ENCODE measurements at regions not wholly inside any gene's neighbourhood (a gene's known extent, or its start where the extent isn't known, plus 50 kb on each side); places are given as distances from the start of the nearest gene placed in this dataset.

GRCh38 chr2:41903474-41904135 lies 144.2 kb upstream of the PKDCC start:
- no peak for FAIRE-seq

DNA sequence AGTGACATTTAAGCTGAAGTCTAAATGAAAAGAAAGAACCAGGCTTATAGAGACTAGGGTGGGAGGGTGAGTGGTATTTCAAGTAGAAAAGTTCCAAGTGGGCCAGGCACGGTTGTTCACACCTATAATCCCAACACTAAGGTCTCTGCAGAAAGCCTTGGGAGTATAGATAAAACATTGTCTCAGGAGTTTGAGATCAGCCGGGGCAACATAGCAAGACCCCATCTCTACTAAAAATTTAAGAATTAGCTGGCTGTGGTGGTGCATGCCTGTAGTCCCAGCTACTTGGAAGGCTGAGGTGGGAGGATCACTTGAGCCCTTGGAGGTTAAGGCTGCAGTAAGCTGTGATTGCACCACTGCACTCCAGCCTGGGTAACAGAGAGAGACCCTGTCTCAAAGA lies 143.4 kb upstream of the PKDCC start:
- no peak for FAIRE-seq

DNA sequence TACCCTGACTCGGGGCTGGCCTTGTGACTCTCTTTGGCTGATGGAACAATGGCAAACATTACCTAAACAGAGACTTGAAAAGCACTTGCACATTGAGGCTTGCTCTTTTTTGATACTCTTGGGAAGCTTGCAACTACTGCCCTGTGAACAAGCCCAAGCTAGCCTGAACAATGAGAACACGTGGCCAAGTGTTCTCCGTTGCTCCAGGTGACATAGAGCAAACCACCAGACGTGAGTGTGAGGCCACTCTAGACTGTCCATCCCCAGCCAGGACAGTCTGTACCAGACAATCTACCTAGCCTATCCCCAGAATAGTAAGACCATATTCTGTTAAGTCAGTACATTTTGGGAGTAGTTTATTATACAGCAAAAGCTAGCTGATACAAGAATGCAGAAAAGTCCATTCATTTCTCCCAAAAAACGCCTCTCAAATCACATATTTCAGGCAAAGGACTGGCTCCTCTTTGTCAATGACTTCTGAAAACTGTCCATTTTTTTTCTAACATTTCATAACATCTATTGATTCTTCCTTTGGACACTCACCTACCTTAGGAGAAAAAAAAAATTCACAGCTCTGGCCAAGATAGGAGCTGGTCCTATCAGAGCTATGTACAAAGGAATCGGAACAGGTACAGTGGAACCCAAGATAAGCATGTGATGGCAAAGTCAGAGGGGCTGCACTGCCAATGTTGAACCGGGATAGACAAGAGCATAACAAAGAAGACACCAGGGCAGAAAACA lies 142.1 kb upstream of the PKDCC start:
- no peak for FAIRE-seq

- no peak for FAIRE-seq
These were observed 141.5 kb upstream of the PKDCC start for GRCh38 chr2:41906338-41906725.

GRCh38 chr2:41907141-41907540 lies 140.7 kb upstream of the PKDCC start:
- FAIRE-seq, result no peak

- no peak for FAIRE-seq
These were observed 140.0 kb upstream of the PKDCC start for GRCh38 chr2:41907771-41908207.

- no peak for FAIRE-seq
These were observed 139.5 kb upstream of the PKDCC start for GRCh38 chr2:41908349-41908748.

DNA sequence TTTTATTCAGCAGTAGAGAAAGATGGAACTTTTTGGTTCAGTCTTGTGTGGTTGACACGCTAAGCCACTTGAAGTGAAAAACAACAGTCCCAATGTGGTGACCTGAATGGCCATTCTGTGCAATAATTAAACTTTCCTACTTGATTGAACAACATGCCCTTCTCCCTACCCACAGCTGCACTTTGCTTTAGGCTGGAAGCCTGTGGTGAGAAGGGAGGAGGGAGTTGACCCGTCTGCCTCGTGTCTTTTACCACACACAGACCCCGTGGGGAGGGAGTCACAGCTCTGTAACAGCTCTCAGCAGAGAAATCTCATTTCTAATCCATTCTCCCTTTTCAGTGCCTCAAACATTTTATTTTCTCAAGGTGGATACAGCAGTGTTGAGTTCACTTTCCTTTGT lies 138.2 kb upstream of the PKDCC start:
- no peak for FAIRE-seq

DNA sequence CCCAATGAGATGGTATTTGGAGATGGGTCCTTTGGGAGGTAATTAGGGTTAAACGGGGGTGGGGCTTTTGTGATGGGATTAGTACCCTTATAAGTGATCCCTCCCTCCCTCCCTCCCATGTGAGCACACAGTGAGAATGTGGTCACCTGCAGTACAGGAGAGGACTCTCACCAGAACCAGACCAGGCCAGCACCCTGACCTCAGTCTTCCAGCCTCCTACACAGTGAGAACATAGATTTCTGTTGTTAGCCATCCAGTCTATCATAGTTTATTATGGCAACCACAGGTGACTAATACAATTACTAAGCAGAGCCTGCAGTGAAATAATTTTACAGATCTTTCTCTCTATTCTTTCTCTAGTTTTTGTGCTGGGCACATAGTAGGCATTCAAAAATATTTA lies 137.7 kb upstream of the PKDCC start:
- FAIRE-seq, result no peak

DNA sequence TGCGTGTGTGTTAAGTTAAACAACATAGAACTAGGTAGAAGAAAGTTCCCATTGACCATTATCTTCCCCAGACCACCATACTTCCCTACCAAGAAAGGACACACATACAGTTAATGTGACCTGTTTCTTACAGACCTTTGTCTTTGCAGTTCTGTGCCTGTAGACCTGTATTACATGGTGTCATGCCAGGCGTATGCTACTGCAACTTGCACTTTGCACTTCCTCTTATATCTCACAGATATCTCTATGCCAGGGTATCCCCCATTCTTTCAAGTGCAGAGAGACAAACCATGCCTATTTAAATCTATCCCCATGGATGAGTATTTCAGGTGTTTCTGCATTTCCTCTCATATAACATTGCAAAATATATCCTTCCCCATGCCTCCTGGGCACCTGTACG lies 136.8 kb upstream of the PKDCC start:
- no peak for FAIRE-seq

GRCh38 chr2:41912337-41912736 lies 135.5 kb upstream of the PKDCC start:
- FAIRE-seq, result no peak

DNA sequence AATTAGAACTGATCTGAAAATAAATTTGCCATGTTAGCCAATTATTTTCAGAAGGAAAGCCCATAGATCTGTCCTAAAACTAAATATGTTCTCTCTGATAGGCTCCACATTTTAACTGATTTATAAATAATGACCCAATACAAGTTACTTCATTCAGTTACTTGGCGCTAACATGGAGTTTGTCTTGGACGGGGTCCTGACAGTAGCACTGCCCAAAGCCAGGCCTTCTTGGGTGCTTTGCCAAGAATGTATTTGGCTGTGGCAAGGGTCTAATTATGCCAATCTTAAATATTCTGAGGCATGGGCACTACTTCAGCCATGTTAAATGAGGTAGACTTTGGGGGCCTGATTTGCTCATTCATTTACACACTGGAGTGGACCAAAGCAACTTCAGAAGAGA lies 135.0 kb upstream of the PKDCC start:
- no peak for FAIRE-seq

DNA sequence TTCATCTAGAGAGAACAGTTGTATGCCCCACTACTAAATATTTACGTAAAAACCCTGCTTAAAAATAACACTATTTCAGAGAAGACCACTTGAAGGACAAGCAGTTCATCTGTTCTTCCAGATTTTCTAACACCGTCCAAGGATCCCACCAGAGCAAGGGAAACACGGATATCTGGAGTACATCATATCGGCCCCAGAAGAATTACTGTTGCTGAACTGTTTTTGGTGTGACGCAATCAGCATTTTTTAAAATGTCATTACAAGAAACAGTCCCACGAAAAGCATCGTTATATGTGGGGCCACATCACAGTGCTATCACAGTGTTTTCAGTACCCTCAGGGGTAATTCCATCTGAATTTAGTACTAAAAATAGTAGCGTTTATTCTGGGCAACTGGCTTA lies 134.5 kb upstream of the PKDCC start:
- FAIRE-seq, result no peak

DNA sequence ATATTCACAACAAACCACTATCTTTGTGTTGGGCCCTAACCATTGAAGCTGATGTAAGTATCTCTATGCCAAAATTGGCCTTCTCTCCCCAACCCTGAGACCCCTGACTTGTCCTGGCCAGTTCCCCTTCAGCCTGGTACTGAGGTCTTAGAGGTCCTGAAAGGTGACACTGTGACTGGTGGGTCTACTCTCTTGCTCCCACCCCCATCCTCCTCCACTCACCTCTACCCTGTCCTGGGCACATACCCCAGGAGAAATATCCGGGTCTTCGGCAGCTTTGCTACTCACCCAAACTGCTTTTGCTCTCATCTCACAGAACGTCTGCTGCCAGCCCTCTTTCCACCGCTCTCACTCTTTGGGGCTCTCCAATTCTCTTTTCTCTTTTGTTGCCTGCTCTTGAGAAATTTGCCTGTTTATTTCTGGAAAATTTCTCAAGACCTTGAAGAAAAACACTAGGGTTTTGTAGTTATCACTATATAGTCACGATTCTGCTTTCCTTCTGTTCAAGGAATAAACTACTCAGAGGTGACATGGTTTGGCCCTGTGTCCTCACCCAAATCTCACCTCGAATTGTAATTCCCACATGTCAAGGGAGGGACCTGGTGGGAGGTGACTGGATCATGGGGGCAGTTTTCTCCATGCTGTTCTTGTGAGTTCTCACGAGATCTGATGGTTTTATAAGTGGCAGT lies 133.8 kb upstream of the PKDCC start:
- no peak for FAIRE-seq

- FAIRE-seq, result no peak
These were observed 132.9 kb upstream of the PKDCC start for GRCh38 chr2:41914936-41915335.

- no peak for FAIRE-seq
These were observed 131.6 kb upstream of the PKDCC start for GRCh38 chr2:41916177-41916576.

- FAIRE-seq, result no peak
These were observed 130.2 kb upstream of the PKDCC start for GRCh38 chr2:41917587-41917986.

- FAIRE-seq, result no peak
These were observed 128.7 kb upstream of the PKDCC start for GRCh38 chr2:41919135-41919534.

DNA sequence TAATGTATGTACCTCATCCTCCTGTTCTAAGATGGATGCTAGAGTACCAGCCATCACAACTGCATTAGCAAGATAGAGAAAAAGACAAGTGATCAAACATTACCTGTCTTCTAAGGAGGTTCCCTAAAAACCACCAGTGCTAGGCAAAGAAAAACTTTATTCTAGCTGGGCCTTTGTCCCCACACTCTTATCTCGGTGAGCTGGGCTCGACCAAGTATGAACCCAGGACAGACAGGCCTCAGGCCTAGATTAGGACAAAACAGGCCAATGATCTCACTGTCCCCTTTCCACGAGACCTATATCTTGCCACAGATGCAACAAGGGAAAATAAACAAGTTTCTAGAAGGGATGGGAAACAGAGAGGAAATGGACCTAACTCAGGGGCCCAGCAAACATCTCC lies 127.6 kb upstream of the PKDCC start:
- FAIRE-seq, result no peak

- FAIRE-seq, result no peak
These were observed 127.0 kb upstream of the PKDCC start for GRCh38 chr2:41920812-41921211.

DNA sequence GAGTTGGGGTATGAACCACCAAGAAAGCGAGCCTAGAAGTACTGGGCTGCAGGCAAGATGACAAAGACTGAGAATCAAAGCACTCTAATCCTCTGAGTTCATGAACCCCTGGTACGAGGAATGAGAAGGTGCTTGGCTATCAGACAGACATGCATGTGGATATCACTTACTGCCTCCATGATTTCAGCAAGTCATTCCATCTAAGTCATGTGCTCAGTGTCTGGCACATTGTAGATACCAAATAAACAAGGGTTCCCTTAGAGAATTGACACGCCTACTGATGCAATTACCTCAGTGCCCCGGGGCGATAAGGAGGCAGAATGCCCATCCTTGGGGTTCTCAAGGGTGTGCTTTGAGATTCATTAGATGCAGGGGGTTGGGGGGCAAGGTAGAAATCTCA lies 125.6 kb upstream of the PKDCC start:
- FAIRE-seq, result no peak

DNA sequence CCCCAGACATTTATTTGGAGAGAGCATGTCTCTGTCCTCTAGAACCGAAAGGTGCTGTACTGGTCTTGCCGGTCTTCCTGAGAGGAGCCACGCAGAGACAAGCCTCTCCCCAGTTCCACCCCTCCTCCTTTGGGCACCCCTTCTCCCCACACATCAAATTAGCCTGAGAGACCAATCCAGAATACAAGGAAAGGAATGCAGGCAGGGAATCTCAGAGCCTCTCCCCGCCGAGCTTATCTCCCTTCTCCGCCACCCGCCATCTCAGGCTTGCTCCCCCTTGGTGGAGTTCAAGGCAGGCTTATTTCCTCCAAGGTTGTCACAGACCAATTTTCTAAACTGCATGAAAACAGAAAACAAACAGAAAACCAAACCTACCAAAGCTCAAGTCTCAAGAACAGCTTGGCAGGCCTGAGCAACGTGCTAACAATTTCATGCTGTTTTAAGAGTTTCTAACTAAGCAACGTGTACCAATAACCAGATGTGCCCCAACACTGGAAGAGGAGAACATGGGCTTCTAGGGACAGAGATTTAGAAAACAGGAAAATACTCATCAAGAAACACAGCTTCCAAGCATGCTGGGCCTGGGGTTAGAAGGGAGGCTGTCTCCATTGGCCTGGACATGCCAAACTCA lies 124.5 kb upstream of the PKDCC start:
- no peak for FAIRE-seq

GRCh38 chr2:41924024-41924423 lies 123.8 kb upstream of the PKDCC start:
- no peak for FAIRE-seq
